HTR-8/SVneo (cell line): ENCODE measurements at regions not wholly inside any gene's neighbourhood (a gene's known extent, or its start where the extent isn't known, plus 50 kb on each side); places are given as distances from the start of the nearest gene placed in this dataset.
A peak's percentile ranks its signal among the peaks of the same experiment; 100 is the strongest.

Experiments
- DNase-seq: peaks from one replicate; pipeline ENCODE4 v3.0.0; 2011; ENCODE audit warnings: low spot score, mixed read lengths; ENCODE audit not compliant: insufficient read length
- FAIRE-seq: peaks from 2 replicates; lab custom pipeline; 2011; peaks lifted over from hg19 to GRCh38; lab: Jason Lieb, UNC

GRCh38 chr7:131969560-131969959 lies 413.1 kb upstream of the PODXL start:
- FAIRE-seq, result no peak
- DNase-seq, result no peak

- FAIRE-seq, result no peak
These were observed 410.8 kb upstream of the PODXL start for GRCh38 chr7:131967216-131967730.

GRCh38 chr7:131964203-131964602 lies 407.8 kb upstream of the PODXL start:
- DNase-seq (no peak), FAIRE-seq (no peak)

More at GRCh38 chr7:131967216-131967730, 410.8 kb upstream of the PODXL start:
- no peak for DNase-seq

GRCh38 chr7:131961054-131961680 lies 404.7 kb upstream of the PODXL start:
- FAIRE-seq, result no peak
- DNase-seq, result no peak

- FAIRE-seq (no peak), DNase-seq (no peak)
These were observed 402.8 kb upstream of the PODXL start for GRCh38 chr7:131959106-131959812.

- FAIRE-seq, result no peak
- DNase-seq, result no peak
These were observed 401.1 kb upstream of the PODXL start for GRCh38 chr7:131957338-131958020.

GRCh38 chr7:131956864-131957263 lies 400.4 kb upstream of the PODXL start:
- FAIRE-seq, result no peak
- no peak for DNase-seq

GRCh38 chr7:131955679-131956078 lies 399.3 kb upstream of the PODXL start:
- DNase-seq (no peak), FAIRE-seq (no peak)

GRCh38 chr7:131953184-131953583 lies 396.8 kb upstream of the PODXL start:
- DNase-seq, result no peak
- FAIRE-seq, result no peak

- no peak for DNase-seq
- FAIRE-seq, result no peak
These were observed 395.9 kb upstream of the PODXL start for GRCh38 chr7:131952365-131952764.

- no peak for FAIRE-seq
- no peak for DNase-seq
These were observed 394.3 kb upstream of the PODXL start for GRCh38 chr7:131950758-131951157.

- no peak for DNase-seq
- FAIRE-seq, result no peak
These were observed 393.2 kb upstream of the PODXL start for GRCh38 chr7:131949659-131950058.

- DNase-seq (no peak), FAIRE-seq (no peak)
These were observed 392.1 kb upstream of the PODXL start for GRCh38 chr7:131948434-131949053.

GRCh38 chr7:131947661-131948060 lies 391.2 kb upstream of the PODXL start:
- no peak for FAIRE-seq
- no peak for DNase-seq

GRCh38 chr7:131945957-131946544 lies 389.6 kb upstream of the PODXL start:
- DNase-seq (no peak), FAIRE-seq (no peak)

- no peak for FAIRE-seq
- DNase-seq, result peak; percentile 31
These were observed 389.0 kb upstream of the PODXL start for GRCh38 chr7:131945313-131945911.

- DNase-seq (no peak), FAIRE-seq (no peak)
These were observed 388.2 kb upstream of the PODXL start for GRCh38 chr7:131944556-131945069.

- DNase-seq, result no peak
- no peak for FAIRE-seq
These were observed 387.2 kb upstream of the PODXL start for GRCh38 chr7:131943646-131944045.

GRCh38 chr7:131943211-131943610 lies 386.8 kb upstream of the PODXL start:
- no peak for FAIRE-seq
- DNase-seq, result no peak
